ENCODE measurements at regions not wholly inside any gene's neighbourhood (a gene's known extent, or its start where the extent isn't known, plus 50 kb on each side); places are given as distances from the start of the nearest gene placed in this dataset.

GRCh38 chr4:58590722-58591121 lies 1480.5 kb upstream of the IGFBP7 start:
- Histone ChIP-seq H3K4me2 (ENCODE audit: low read length) (no peak overlapping the region), H2AFZ (ENCODE audit: low read length) (no peak overlapping the region), H3K27ac (ENCODE audit: low read length) (no peak overlapping the region), H3K9me3 (ENCODE audit: low read length) (no peaks in the 10 kb centered on the region), H3K9me2 (replicated peaks; ENCODE audit: low read length) (no peaks in the 10 kb centered on the region), H3K36me3 (ENCODE audit: low read depth, low read length) (no peaks in the 10 kb centered on the region), H3F3A (ENCODE audit: low read length, unreplicated experiment) (no peaks in the 10 kb centered on the region), H3K27me3 (ENCODE audit: low read length) (no peaks in the 10 kb centered on the region), H3K79me2 (ENCODE audit: low read length) (no peaks in the 10 kb centered on the region), H4K20me1 (ENCODE audit: low read length) (no peaks in the 10 kb centered on the region), H3K9ac (ENCODE audit: low read length) (no peak overlapping the region), H3K4me1 (ENCODE audit: insufficient read depth, low read length) (no peaks in the 10 kb centered on the region), H3K4me3 (ENCODE audit: low read length) (no peak overlapping the region)
- ATAC-seq (0 out of 2 replicates have a peak, but pooled peaks have one; percentile 13), DNase-seq (peak; percentile 36)
- intact Hi-C loops (cut with micrococcal nuclease): no loop called here
- no peak for TF ChIP-seq CTCF (conservative IDR thresholded peaks at IDR 0.05; ENCODE audit: low read depth, low read length)
- no peak for TF ChIP-seq EZH2phosphoT487 (IDR thresholded peaks at IDR 0.05; ENCODE audit: borderline replicate concordance, low read length)
- no peak for TF ChIP-seq EZH2 (IDR thresholded peaks at IDR 0.05; ENCODE audit: low read length, unreplicated experiment)
- BruUV-seq (replicated peaks): no TSS peak
- CTCF ChIA-PET: no interaction called here
- POLR2A ChIA-PET (ENCODE audit: unreplicated experiment): no interaction called here

- POLR2A ChIA-PET (ENCODE audit: unreplicated experiment): no interaction called here
- H3K9me3 ChIP-seq (ENCODE audit: low read length): no peaks in the 10 kb centered on the region
- ATAC-seq (no peak), DNase-seq (peak; percentile 58)
- no peak overlapping the region for H3K9ac ChIP-seq (ENCODE audit: low read length)
- no peak; the same call in 1 of the 2 replicates for TF ChIP-seq CTCF (conservative IDR thresholded peaks at IDR 0.05; ENCODE audit: low read depth, low read length)
- no peak for TF ChIP-seq EZH2phosphoT487 (IDR thresholded peaks at IDR 0.05; ENCODE audit: borderline replicate concordance, low read length)
- TF ChIP-seq EZH2 (IDR thresholded peaks at IDR 0.05; ENCODE audit: low read length, unreplicated experiment): no peak
- no TSS peak for BruUV-seq (replicated peaks)
- H4K20me1 ChIP-seq (ENCODE audit: low read length): no peaks in the 10 kb centered on the region
- H3K27ac ChIP-seq (ENCODE audit: low read length): no peak overlapping the region
- no peaks in the 10 kb centered on the region for H3K79me2 ChIP-seq (ENCODE audit: low read length)
- H2AFZ ChIP-seq (ENCODE audit: low read length): no peak overlapping the region
- H3K36me3 ChIP-seq (ENCODE audit: low read depth, low read length): no peaks in the 10 kb centered on the region
- intact Hi-C loops (cut with micrococcal nuclease): no loop called here
- H3K9me2 ChIP-seq (replicated peaks; ENCODE audit: low read length): no peaks in the 10 kb centered on the region
- H3K27me3 ChIP-seq (ENCODE audit: low read length): no peaks in the 10 kb centered on the region
- H3K4me3 ChIP-seq (ENCODE audit: low read length): no peak overlapping the region
- H3F3A ChIP-seq (ENCODE audit: low read length, unreplicated experiment): no peaks in the 10 kb centered on the region
- no peaks in the 10 kb centered on the region for H3K4me1 ChIP-seq (ENCODE audit: insufficient read depth, low read length)
- H3K4me2 ChIP-seq (ENCODE audit: low read length): no peak overlapping the region
- CTCF ChIA-PET: no interaction called here
Observed at GRCh38 chr4:58587856-58588255, 1477.7 kb upstream of the IGFBP7 start.

- no peaks in the 10 kb centered on the region for H3F3A ChIP-seq (ENCODE audit: low read length, unreplicated experiment)
- H3K36me3 ChIP-seq (ENCODE audit: low read depth, low read length): no peaks in the 10 kb centered on the region
- no peak overlapping the region for H3K4me3 ChIP-seq (ENCODE audit: low read length)
- DNase-seq: no peak
- ChIA-PET POLR2A (ENCODE audit: unreplicated experiment) (no interaction called here), CTCF (no interaction called here)
- no peak overlapping the region for H3K27ac ChIP-seq (ENCODE audit: low read length)
- H3K4me1 ChIP-seq (ENCODE audit: insufficient read depth, low read length): no peaks in the 10 kb centered on the region
- no peak overlapping the region for H2AFZ ChIP-seq (ENCODE audit: low read length)
- no peaks in the 10 kb centered on the region for H3K27me3 ChIP-seq (ENCODE audit: low read length)
- no peaks in the 10 kb centered on the region for H4K20me1 ChIP-seq (ENCODE audit: low read length)
- no peaks in the 10 kb centered on the region for H3K9me2 ChIP-seq (replicated peaks; ENCODE audit: low read length)
- BruUV-seq (replicated peaks): no TSS peak
- no peaks in the 10 kb centered on the region for H3K9me3 ChIP-seq (ENCODE audit: low read length)
- TF ChIP-seq EZH2phosphoT487 (IDR thresholded peaks at IDR 0.05; ENCODE audit: borderline replicate concordance, low read length): no peak
- TF ChIP-seq CTCF (conservative IDR thresholded peaks at IDR 0.05; ENCODE audit: low read depth, low read length): no peak
- TF ChIP-seq EZH2 (IDR thresholded peaks at IDR 0.05; ENCODE audit: low read length, unreplicated experiment): no peak
- H3K4me2 ChIP-seq (ENCODE audit: low read length): no peak overlapping the region
- no peak overlapping the region for H3K9ac ChIP-seq (ENCODE audit: low read length)
- no peaks in the 10 kb centered on the region for H3K79me2 ChIP-seq (ENCODE audit: low read length)
- intact Hi-C loops (cut with micrococcal nuclease): no loop called here
- ATAC-seq: no peak
Observed at GRCh38 chr4:58566260-58566659, 1456.1 kb upstream of the IGFBP7 start.

Measured in PC-3 (cell line).